ENCODE measurements at regions not wholly inside any gene's neighbourhood (a gene's known extent, or its start where the extent isn't known, plus 50 kb on each side); places are given as distances from the start of the nearest gene placed in this dataset.

DNA sequence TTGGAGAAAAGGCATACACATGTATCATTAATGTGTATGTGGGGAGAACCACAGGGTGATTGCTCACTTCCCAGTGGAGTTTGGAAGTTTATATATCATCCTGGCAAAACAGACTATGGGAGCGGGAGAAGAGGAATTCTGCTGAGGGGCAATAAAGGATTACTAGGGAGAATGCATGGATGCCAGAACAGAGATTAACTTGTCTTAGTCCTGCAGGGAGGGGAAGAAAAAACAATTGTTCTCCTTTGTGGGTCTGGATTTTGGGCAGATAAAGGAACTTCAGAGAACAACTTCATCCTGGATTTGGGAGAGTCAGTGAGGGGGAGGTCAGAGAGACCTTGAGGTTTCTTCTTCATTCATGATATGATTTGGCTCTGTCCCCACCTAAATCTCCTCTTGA is 55.9 kb upstream of the SOX13 start:
- Histone ChIP-seq H3K4me1 (ENCODE audit: control insufficient read depth, extremely low read depth, insufficient read depth, low read length) (no peaks in the 10 kb centered on the region), H3K4me2 (ENCODE audit: extremely low read depth, insufficient read depth, low read length) (no peak overlapping the region), H3K27me3 (ENCODE audit: control insufficient read depth, insufficient read depth, low read length) (peaks cover 2% of the 10 kb centered on the region), H4K20me1 (ENCODE audit: control insufficient read depth, extremely low read depth, insufficient read depth, low read length) (no peaks in the 10 kb centered on the region), H3K9me3 (ENCODE audit: control insufficient read depth, insufficient read depth, low read depth, low read length) (no peaks in the 10 kb centered on the region), H3K36me3 (ENCODE audit: control insufficient read depth, insufficient read depth, low read length) (no peaks in the 10 kb centered on the region), H3K9ac (ENCODE audit: insufficient read depth, low read length) (no peak overlapping the region), H2AFZ (ENCODE audit: low read length) (no peak overlapping the region), H3K79me2 (ENCODE audit: control insufficient read depth, insufficient read depth, low read length) (no peaks in the 10 kb centered on the region), H3K27ac (ENCODE audit: insufficient read depth, low read length) (no peak overlapping the region), H3K4me3 (replicated peaks in 1 of 4; ENCODE audit: control extremely low read depth in 1 of 4, insufficient read depth in 1 of 4, low read depth in 3 of 4, low read length in 4 of 4) (no peak overlapping the region)
- TF ChIP-seq, protein P1, sequence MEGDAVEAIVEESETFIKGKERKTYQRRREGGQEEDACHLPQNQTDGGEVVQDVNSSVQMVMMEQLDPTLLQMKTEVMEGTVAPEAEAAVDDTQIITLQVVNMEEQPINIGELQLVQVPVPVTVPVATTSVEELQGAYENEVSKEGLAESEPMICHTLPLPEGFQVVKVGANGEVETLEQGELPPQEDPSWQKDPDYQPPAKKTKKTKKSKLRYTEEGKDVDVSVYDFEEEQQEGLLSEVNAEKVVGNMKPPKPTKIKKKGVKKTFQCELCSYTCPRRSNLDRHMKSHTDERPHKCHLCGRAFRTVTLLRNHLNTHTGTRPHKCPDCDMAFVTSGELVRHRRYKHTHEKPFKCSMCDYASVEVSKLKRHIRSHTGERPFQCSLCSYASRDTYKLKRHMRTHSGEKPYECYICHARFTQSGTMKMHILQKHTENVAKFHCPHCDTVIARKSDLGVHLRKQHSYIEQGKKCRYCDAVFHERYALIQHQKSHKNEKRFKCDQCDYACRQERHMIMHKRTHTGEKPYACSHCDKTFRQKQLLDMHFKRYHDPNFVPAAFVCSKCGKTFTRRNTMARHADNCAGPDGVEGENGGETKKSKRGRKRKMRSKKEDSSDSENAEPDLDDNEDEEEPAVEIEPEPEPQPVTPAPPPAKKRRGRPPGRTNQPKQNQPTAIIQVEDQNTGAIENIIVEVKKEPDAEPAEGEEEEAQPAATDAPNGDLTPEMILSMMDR (conservative IDR thresholded peaks at IDR 0.05 in 1 of 2, IDR thresholded peaks at IDR 0.05 in 1 of 2; ENCODE audit: low read depth in 1 of 2, low read length in 2 of 2) = no peak
- no peak for TF ChIP-seq EZH2 (IDR thresholded peaks at IDR 0.05; ENCODE audit: low read length, missing control alignments)
- no peak for DNase-seq (ENCODE audit: low read depth in 2 of 2)

DNA sequence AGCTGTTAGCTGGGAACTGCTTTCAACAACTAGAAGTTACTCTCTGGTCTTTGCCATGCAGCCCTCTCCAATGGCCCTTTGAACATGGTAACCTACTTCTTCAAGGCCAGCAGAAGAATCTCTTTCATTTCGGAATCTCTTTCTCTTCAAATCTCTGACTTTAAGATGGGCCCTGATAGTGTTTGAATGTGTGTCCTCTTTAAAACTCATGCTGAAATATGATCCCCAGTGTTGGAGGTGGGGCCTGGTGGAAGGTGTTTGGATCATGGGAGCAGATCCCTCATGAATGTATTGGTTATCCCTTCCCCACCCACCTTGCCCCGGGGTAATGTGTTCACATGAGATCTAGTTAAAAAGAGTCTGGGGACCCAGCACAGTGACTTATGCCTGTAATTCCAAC is 54.5 kb upstream of the SOX13 start:
- no peaks in the 10 kb centered on the region for H3K36me3 ChIP-seq (ENCODE audit: control insufficient read depth, insufficient read depth, low read length)
- no peak for TF ChIP-seq EZH2 (IDR thresholded peaks at IDR 0.05; ENCODE audit: low read length, missing control alignments)
- TF ChIP-seq, protein P1 (conservative IDR thresholded peaks at IDR 0.05 in 1 of 2, IDR thresholded peaks at IDR 0.05 in 1 of 2; ENCODE audit: low read depth in 1 of 2, low read length in 2 of 2) = no peak
- no peaks in the 10 kb centered on the region for H3K9me3 ChIP-seq (ENCODE audit: control insufficient read depth, insufficient read depth, low read depth, low read length)
- H3K4me2 ChIP-seq (ENCODE audit: extremely low read depth, insufficient read depth, low read length) = no peak overlapping the region
- H3K9ac ChIP-seq (ENCODE audit: insufficient read depth, low read length) = no peak overlapping the region
- H3K27ac ChIP-seq (ENCODE audit: insufficient read depth, low read length) = no peak overlapping the region
- no peaks in the 10 kb centered on the region for H3K4me1 ChIP-seq (ENCODE audit: control insufficient read depth, extremely low read depth, insufficient read depth, low read length)
- no peak overlapping the region for H3K4me3 ChIP-seq (replicated peaks in 1 of 4; ENCODE audit: control extremely low read depth in 1 of 4, insufficient read depth in 1 of 4, low read depth in 3 of 4, low read length in 4 of 4)
- no peak overlapping the region for H2AFZ ChIP-seq (ENCODE audit: low read length)
- DNase-seq (ENCODE audit: low read depth in 2 of 2) = no peak
- H3K79me2 ChIP-seq (ENCODE audit: control insufficient read depth, insufficient read depth, low read length) = no peaks in the 10 kb centered on the region
- H4K20me1 ChIP-seq (ENCODE audit: control insufficient read depth, extremely low read depth, insufficient read depth, low read length) = no peaks in the 10 kb centered on the region
- peaks cover 2% of the 10 kb centered on the region for H3K27me3 ChIP-seq (ENCODE audit: control insufficient read depth, insufficient read depth, low read length)

Measured in fibroblast of lung (primary cell).